GM10248 (cell line): ENCODE measurements at regions not wholly inside any gene's neighbourhood (a gene's known extent, or its start where the extent isn't known, plus 50 kb on each side); places are given as distances from the start of the nearest gene placed in this dataset.
A peak's percentile ranks its signal among the peaks of the same experiment; 100 is the strongest.

ENCODE experiments used
- CTCF ChIA-PET: fragments of 300-600 bp; sonication (Branson Sonifier 250); formaldehyde crosslinking; extraction: SDS; loops from one replicate; lab custom pipeline; 2021; ENCODE audit warnings: antibody characterized with exemption; lab: Yijun Ruan, JAX
- POLR2A ChIA-PET: fragments of 350-650 bp; sonication (Branson Sonifier 250); formaldehyde crosslinking; extraction: SDS; loops from one replicate; lab custom pipeline; 2020; ENCODE audit warnings: antibody characterized with exemption; lab: Yijun Ruan, JAX
- DNase-seq: peaks from one replicate; pipeline ENCODE4 v3.0.0; 2012; ENCODE audit errors: extremely low spot score
- CTCF ChIP-seq: IDR thresholded peaks from 2 replicates; pipeline ENCODE4 v1.5.1; 2012; ENCODE audit warnings: mild to moderate bottlenecking, low read depth; ENCODE audit errors: extremely low read depth, missing control alignments, control extremely low read depth

- DNase-seq, result no peak
- TF ChIP-seq CTCF, result no peak
- POLR2A ChIA-PET, result no interaction called here
- CTCF ChIA-PET, result interaction anchor here (1.2 to 2.7 kb wide), 2 partner anchors 15 to 537 kb away, joined by 3 to 8 read pairs; no protein-coding TSS in a partner anchor
Measured at GRCh38 chr2:126241001-126241400, 415.0 kb upstream of the GYPC start.

GRCh38 chr2:126241411-126241810 lies 414.5 kb upstream of the GYPC start:
- CTCF ChIA-PET, result interaction anchor here (0.8 to 2.7 kb wide), 3 partner anchors 15 to 537 kb away, joined by 3 to 8 read pairs (median 3); no protein-coding TSS in a partner anchor
- TF ChIP-seq CTCF, result no peak
- DNase-seq, result no peak
- POLR2A ChIA-PET, result no interaction called here

- TF ChIP-seq CTCF, result peak; percentile 51
- POLR2A ChIA-PET, result no interaction called here
- CTCF ChIA-PET, result interaction anchor here (0.8 to 3.3 kb wide), 10 partner anchors 10 to 726 kb away, joined by 3 to 23 read pairs (median 4); no protein-coding TSS in a partner anchor
- peak; percentile 29 for DNase-seq
Measured at GRCh38 chr2:126244937-126245336, 411.0 kb upstream of the GYPC start.

GRCh38 chr2:126253669-126254068 lies 402.3 kb upstream of the GYPC start:
- CTCF ChIA-PET, result interaction anchor here (1.1 to 3.5 kb wide), 3 partner anchors 9 to 523 kb away, joined by 3 to 11 read pairs (median 5); no protein-coding TSS in a partner anchor
- POLR2A ChIA-PET, result no interaction called here
- TF ChIP-seq CTCF, result no peak
- DNase-seq, result no peak

- ChIA-PET CTCF (no interaction called here), POLR2A (no interaction called here)
- DNase-seq, result no peak
- no peak for TF ChIP-seq CTCF
Measured at GRCh38 chr2:126264625-126265024, 391.3 kb upstream of the GYPC start.

GRCh38 chr2:126269911-126270310 lies 386.0 kb upstream of the GYPC start:
- no peak for TF ChIP-seq CTCF

More at GRCh38 chr2:126269911-126270310, 386.0 kb upstream of the GYPC start:
- POLR2A ChIA-PET, result no interaction called here
- DNase-seq, result no peak
- CTCF ChIA-PET, result no interaction called here
